SH-SY5Y (cell line): ENCODE measurements at regions not wholly inside any gene's neighbourhood (a gene's known extent, or its start where the extent isn't known, plus 50 kb on each side); places are given as distances from the start of the nearest gene placed in this dataset.

Source experiments
- GATA2 ChIP-seq: IDR thresholded peaks from 2 replicates; pipeline ENCODE4 v1.6.1; 2011; ENCODE audit warnings: mild to moderate bottlenecking, low read depth, low read length
- GATA3 ChIP-seq: IDR thresholded peaks from 2 replicates; pipeline ENCODE4 v1.6.1; 2011; ENCODE audit warnings: low read depth, mild to moderate bottlenecking, low read length, moderate library complexity

- TF ChIP-seq GATA2 = no peak
- TF ChIP-seq GATA3 = no peak
Measured at GRCh38 chr6:112468359-112468758, 121.2 kb downstream of the RFPL4B start.
